ENCODE measurements at regions not wholly inside any gene's neighbourhood (a gene's known extent, or its start where the extent isn't known, plus 50 kb on each side); places are given as distances from the start of the nearest gene placed in this dataset.

DNA sequence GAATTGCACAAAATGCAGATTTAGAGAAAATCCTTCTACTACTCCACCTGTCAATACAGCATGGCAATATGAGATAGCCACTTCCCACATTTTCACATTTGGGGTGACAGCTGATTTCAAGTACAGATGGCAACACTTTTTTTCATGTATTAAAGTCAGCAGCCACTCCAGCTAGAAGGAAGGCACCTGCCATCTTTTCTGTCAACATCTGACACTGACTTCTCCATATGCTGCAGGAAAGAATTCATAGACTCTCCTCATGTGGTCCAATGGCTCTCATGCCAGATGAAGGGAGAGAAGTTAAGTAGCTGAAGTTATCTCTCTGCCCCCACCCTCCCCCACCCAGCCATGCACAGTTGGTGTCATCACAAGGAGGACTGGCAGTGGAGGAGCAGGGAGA, 912.0 kb downstream of the SORCS1 start:
- no peak overlapping the region for H3K9ac ChIP-seq (ENCODE audit: control insufficient read depth, extremely low read depth, insufficient read depth, low read length)
- no peak for TF ChIP-seq EZH2 (IDR thresholded peaks at IDR 0.05; ENCODE audit: low read length)
- TF ChIP-seq, protein P1, sequence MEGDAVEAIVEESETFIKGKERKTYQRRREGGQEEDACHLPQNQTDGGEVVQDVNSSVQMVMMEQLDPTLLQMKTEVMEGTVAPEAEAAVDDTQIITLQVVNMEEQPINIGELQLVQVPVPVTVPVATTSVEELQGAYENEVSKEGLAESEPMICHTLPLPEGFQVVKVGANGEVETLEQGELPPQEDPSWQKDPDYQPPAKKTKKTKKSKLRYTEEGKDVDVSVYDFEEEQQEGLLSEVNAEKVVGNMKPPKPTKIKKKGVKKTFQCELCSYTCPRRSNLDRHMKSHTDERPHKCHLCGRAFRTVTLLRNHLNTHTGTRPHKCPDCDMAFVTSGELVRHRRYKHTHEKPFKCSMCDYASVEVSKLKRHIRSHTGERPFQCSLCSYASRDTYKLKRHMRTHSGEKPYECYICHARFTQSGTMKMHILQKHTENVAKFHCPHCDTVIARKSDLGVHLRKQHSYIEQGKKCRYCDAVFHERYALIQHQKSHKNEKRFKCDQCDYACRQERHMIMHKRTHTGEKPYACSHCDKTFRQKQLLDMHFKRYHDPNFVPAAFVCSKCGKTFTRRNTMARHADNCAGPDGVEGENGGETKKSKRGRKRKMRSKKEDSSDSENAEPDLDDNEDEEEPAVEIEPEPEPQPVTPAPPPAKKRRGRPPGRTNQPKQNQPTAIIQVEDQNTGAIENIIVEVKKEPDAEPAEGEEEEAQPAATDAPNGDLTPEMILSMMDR (optimal IDR thresholded peaks at IDR 0.05 in 1 of 3, IDR thresholded peaks at IDR 0.05 in 1 of 3, conservative IDR thresholded peaks at IDR 0.05 in 1 of 3; ENCODE audit: extremely low read depth in 1 of 3, insufficient read depth in 2 of 3, low read length in 3 of 3), result no peak
- H3K9me1 ChIP-seq (ENCODE audit: control insufficient read depth, extremely low read depth, insufficient read depth, low read length), result no peaks in the 10 kb centered on the region
- H3K4me2 ChIP-seq (ENCODE audit: control insufficient read depth, extremely low read depth, insufficient read depth, low read depth, low read length), result no peak overlapping the region
- no peaks in the 10 kb centered on the region for H3K4me1 ChIP-seq (ENCODE audit: control insufficient read depth, extremely low read depth, insufficient read depth, low read length)
- no peak overlapping the region for H2AFZ ChIP-seq (ENCODE audit: control insufficient read depth, low read length)
- no peaks in the 10 kb centered on the region for H3K27me3 ChIP-seq (ENCODE audit: control insufficient read depth, extremely low read depth, insufficient read depth, low read length)
- FAIRE-seq, result no peak
- DNase-seq (ENCODE audit: low read depth, low spot score), result no peak
- dilution Hi-C loops (cut with MboI; ENCODE audit: extremely low pct_ligation_motif_present, low sequenced_read_pairs), result no loop called here
- no peaks in the 10 kb centered on the region for H3K9me3 ChIP-seq (ENCODE audit: control insufficient read depth, low read depth, low read length)
- H4K20me1 ChIP-seq (ENCODE audit: control insufficient read depth, extremely low read depth, insufficient read depth, low read length), result no peaks in the 10 kb centered on the region
- no peak overlapping the region for H3K4me3 ChIP-seq (ENCODE audit: control insufficient read depth in 2 of 3, extremely low read depth in 1 of 3, insufficient read depth in 2 of 3, low read depth in 1 of 3, low read length in 3 of 3)
- H3K36me3 ChIP-seq (ENCODE audit: control insufficient read depth in 2 of 2, extremely low read depth in 1 of 2, insufficient read depth in 2 of 2, low read length in 2 of 2), result no peaks in the 10 kb centered on the region
- no peak overlapping the region for H3K27ac ChIP-seq (ENCODE audit: control insufficient read depth, insufficient read depth, low read length)
- no peaks in the 10 kb centered on the region for H3K79me2 ChIP-seq (ENCODE audit: control insufficient read depth, insufficient read depth, low read length)

DNA sequence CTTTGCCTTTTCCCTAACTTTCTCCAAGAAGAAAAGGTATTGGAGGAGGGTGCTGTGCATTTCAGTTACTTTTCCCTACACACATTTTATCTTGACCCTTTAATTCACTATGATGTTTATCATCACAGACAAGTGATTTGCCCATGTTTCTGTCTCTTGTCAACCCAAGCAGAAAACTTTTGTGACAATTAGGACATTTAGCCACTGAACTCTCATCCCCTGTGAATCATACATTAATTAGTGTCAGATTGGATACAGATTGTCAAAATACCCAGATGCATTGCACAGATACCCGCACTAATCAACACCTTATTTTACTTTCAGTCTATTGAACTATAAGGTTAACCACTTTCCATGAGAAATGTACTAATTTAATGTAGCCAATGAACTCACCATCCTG, 912.9 kb downstream of the SORCS1 start:
- Histone ChIP-seq H3K27ac (ENCODE audit: control insufficient read depth, insufficient read depth, low read length) (no peak overlapping the region), H3K4me2 (ENCODE audit: control insufficient read depth, extremely low read depth, insufficient read depth, low read depth, low read length) (no peak overlapping the region), H3K27me3 (ENCODE audit: control insufficient read depth, extremely low read depth, insufficient read depth, low read length) (no peaks in the 10 kb centered on the region), H3K9me3 (ENCODE audit: control insufficient read depth, low read depth, low read length) (no peaks in the 10 kb centered on the region), H3K4me3 (ENCODE audit: control insufficient read depth in 2 of 3, extremely low read depth in 1 of 3, insufficient read depth in 2 of 3, low read depth in 1 of 3, low read length in 3 of 3) (no peak overlapping the region), H4K20me1 (ENCODE audit: control insufficient read depth, extremely low read depth, insufficient read depth, low read length) (no peaks in the 10 kb centered on the region), H2AFZ (ENCODE audit: control insufficient read depth, low read length) (no peak overlapping the region), H3K36me3 (ENCODE audit: control insufficient read depth in 2 of 2, extremely low read depth in 1 of 2, insufficient read depth in 2 of 2, low read length in 2 of 2) (no peaks in the 10 kb centered on the region), H3K9me1 (ENCODE audit: control insufficient read depth, extremely low read depth, insufficient read depth, low read length) (no peaks in the 10 kb centered on the region), H3K9ac (ENCODE audit: control insufficient read depth, extremely low read depth, insufficient read depth, low read length) (no peak overlapping the region), H3K79me2 (ENCODE audit: control insufficient read depth, insufficient read depth, low read length) (no peaks in the 10 kb centered on the region), H3K4me1 (ENCODE audit: control insufficient read depth, extremely low read depth, insufficient read depth, low read length) (no peaks in the 10 kb centered on the region)
- DNase-seq (ENCODE audit: low read depth, low spot score), result no peak
- no peak for FAIRE-seq
- no peak for TF ChIP-seq EZH2 (IDR thresholded peaks at IDR 0.05; ENCODE audit: low read length)
- TF ChIP-seq, protein P1 (optimal IDR thresholded peaks at IDR 0.05 in 1 of 3, IDR thresholded peaks at IDR 0.05 in 1 of 3, conservative IDR thresholded peaks at IDR 0.05 in 1 of 3; ENCODE audit: extremely low read depth in 1 of 3, insufficient read depth in 2 of 3, low read length in 3 of 3), result no peak
- dilution Hi-C loops (cut with MboI; ENCODE audit: extremely low pct_ligation_motif_present, low sequenced_read_pairs), result no loop called here

Data from keratinocyte (primary cell).